ENCODE measurements at regions not wholly inside any gene's neighbourhood (a gene's known extent, or its start where the extent isn't known, plus 50 kb on each side); places are given as distances from the start of the nearest gene placed in this dataset.

DNA sequence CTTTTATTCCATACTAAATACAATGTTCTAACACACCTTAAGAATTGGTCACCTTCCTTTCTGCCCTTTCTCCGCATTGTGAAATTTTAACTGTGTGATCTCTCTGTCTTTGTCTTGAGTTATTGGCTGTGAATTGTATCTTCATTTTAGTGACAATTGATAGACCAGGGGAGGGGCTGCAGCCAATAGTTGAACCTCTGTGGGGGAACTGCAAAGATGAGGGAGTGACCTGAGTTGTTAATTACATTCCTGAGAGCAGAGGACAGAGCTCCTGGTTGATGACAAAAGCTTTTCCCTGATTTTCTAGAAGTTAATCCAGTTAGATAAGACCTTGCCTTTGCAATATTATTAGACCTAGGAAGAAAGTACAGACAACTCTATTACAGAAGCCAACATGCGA is 1535.7 kb downstream of the BRINP3 start:
- TF ChIP-seq, protein P1, sequence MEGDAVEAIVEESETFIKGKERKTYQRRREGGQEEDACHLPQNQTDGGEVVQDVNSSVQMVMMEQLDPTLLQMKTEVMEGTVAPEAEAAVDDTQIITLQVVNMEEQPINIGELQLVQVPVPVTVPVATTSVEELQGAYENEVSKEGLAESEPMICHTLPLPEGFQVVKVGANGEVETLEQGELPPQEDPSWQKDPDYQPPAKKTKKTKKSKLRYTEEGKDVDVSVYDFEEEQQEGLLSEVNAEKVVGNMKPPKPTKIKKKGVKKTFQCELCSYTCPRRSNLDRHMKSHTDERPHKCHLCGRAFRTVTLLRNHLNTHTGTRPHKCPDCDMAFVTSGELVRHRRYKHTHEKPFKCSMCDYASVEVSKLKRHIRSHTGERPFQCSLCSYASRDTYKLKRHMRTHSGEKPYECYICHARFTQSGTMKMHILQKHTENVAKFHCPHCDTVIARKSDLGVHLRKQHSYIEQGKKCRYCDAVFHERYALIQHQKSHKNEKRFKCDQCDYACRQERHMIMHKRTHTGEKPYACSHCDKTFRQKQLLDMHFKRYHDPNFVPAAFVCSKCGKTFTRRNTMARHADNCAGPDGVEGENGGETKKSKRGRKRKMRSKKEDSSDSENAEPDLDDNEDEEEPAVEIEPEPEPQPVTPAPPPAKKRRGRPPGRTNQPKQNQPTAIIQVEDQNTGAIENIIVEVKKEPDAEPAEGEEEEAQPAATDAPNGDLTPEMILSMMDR (IDR thresholded peaks at IDR 0.05; ENCODE audit: low read depth, low read length) = no peak
- H3K4me3 ChIP-seq (ENCODE audit: low read depth, low read length) = no peak overlapping the region

DNA sequence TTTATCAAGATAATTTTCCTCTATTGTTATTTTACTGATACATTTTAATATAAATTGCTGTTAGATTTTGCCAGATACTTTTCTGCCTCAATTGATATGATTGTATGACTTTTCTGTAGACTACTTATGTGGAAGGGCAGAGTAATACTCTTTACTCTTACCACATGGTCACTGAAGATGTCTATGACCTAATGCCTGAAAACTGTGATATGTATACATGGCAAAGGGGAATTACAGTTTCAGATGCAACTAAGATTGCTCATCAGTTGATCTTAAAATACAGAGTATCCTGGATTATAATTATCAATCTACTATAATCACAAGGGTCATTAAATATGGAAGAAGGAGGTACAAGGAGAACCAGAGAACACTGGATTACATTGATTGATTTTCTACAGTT is 1528.0 kb downstream of the BRINP3 start:
- H3K4me3 ChIP-seq (ENCODE audit: low read depth, low read length) = no peak overlapping the region
- TF ChIP-seq, protein P1 (IDR thresholded peaks at IDR 0.05; ENCODE audit: low read depth, low read length) = no peak

DNA sequence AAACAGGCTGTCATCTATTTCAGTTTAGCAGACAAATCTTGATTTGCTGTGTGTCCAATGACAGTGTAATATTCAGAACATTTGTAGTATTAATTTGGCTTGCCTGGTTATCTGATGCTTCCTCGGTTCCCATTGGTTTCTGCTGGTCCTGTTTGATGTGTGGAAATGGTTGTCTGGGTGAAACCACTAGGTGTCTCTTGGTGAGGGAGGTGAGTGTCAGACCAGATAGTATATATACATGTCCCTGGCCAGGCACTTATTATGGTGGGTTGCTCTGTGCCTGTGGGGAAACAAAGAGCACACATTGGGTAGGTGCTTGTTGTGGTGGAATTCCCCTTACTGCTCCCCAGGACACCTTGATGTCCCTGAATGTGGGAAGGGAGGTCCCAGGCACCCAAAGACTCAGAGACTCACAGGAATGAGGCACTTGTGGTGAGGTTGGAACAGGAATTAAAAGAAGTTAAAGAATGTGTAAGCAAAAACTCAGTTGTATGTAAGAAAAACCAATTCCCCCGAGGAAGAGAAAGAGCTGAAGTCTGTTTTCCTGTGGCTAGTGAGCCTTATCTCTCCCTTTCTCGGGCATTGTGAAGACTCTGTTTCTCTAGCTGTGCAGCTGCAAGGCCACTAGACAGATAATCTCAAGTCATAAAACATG is 1519.1 kb downstream of the BRINP3 start:
- no peak overlapping the region for H3K4me3 ChIP-seq (ENCODE audit: low read depth, low read length)
- TF ChIP-seq, protein P1 (IDR thresholded peaks at IDR 0.05; ENCODE audit: low read depth, low read length) = no peak

DNA sequence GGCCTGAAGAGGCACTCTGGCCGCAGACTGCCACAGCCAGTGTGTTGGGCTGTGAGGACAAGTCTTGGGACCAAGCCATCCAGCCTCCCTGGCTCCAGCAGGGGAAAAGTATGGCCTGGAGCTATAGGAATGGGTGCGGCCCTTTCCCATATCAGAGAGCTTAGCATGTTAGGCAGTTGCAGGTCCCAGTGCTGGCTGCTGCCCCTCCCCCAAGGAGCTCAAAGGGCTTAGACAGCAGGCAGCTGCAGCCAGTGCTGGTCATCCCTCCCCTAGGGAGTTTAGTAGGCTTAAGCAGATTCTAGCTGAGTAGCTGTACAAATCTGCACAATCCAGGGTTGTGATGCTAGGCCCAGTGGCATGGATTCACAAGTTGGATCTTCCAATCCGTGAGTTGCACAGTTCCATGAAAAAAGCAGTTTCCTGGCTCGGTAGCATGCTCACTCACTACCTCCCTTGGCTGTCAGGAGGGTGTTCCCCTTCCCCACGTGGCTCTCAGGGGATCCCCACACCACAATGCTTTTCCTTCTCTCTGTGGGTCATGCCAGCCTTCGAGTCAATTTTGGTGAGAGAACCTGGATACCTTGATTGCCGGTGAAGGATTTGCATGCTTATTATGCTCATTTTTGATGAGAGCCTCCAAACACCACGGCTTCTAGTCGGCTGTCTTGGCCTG is 1490.8 kb downstream of the BRINP3 start:
- TF ChIP-seq, protein P1 (IDR thresholded peaks at IDR 0.05; ENCODE audit: low read depth, low read length) = no peak

DNA sequence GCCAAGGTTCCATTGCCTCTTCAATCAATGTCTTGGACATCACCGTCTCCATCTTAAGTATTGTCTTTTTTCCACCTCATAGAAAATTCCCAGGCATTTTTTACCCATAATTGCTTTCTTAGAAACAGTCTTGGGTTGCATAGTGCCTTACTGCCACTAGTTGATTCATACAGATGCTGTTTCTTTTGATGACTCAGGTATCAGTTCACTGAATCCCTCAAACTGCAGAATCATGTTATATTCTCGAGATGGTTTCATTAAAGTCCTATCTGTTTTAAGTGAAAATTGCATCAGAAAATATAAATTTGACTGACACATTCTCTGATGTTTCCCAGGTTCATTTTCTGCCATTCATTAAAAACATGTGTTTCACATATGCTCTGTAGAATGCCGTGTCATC is 1489.1 kb downstream of the BRINP3 start:
- no peak overlapping the region for H3K4me3 ChIP-seq (ENCODE audit: low read depth, low read length)
- TF ChIP-seq, protein P1 (IDR thresholded peaks at IDR 0.05; ENCODE audit: low read depth, low read length) = no peak

More for the DNA sequence above, 1490.8 kb downstream of the BRINP3 start:
- no peak overlapping the region for H3K4me3 ChIP-seq (ENCODE audit: low read depth, low read length)

DNA sequence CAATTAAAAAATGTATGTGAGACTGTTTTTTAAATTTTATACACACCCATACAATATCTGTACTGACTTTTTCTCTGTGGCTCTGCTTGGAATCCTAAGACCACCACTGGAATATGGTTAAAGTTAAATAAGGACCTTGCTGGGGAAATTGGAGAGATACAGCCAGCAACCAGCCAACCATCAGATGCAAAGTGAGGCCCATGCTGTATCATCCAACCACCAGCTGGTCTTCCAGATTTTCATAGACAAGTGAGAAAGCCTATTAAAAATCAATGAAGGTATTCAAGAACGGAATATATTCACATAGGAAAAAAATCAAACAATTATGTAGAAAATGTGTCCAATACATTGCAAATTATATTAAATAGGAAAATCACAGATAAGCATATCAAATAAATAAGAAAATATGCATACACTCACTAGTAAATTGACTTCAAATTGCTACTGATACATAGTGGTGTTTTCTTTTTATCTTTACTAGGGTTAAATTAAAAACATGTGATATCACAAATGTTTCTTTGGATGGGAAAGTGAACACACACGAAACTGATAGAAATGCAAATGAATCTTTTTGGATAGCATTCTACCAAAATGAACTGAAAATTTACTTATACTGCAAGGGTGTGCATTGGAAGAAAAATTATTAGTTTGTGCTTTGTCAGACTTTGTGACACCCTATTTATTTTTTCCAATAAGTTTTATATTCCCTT is 1486.3 kb downstream of the BRINP3 start:
- TF ChIP-seq, protein P1 (IDR thresholded peaks at IDR 0.05; ENCODE audit: low read depth, low read length) = no peak

DNA sequence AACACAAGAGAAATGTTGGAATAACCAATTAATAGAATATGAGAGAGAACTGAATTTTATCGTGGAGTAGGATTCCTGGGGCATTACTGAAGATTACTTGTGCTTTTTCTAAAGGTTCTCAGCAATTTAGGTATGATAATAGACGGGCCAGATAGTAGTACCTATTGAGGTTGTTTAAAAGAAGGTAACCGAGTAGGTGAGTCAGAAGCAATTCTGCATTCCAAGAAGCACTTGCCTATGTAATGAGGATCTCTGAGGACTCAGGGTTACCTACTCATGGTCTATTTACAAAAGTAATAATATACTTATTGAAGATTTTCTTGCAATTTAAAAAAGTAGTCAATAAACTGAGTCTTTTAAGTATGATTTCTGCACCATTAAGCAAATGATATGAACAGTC is 1469.8 kb downstream of the BRINP3 start:
- TF ChIP-seq, protein P1 (IDR thresholded peaks at IDR 0.05; ENCODE audit: low read depth, low read length) = no peak
- no peak overlapping the region for H3K4me3 ChIP-seq (ENCODE audit: low read depth, low read length)

More for the DNA sequence above, 1486.3 kb downstream of the BRINP3 start:
- no peak overlapping the region for H3K4me3 ChIP-seq (ENCODE audit: low read depth, low read length)

All from WI38 (cell line).